HG02870 (cell line): ENCODE measurements at regions not wholly inside any gene's neighbourhood (a gene's known extent, or its start where the extent isn't known, plus 50 kb on each side); places are given as distances from the start of the nearest gene placed in this dataset.

Source experiments
- ATAC-seq: cut with Tn5 transposase; IDR thresholded peaks from one replicate; pipeline ENCODE4 v1.9.1; 2021; ENCODE audit warnings: mild to moderate bottlenecking, moderate library complexity; ENCODE audit not compliant: unreplicated experiment

DNA sequence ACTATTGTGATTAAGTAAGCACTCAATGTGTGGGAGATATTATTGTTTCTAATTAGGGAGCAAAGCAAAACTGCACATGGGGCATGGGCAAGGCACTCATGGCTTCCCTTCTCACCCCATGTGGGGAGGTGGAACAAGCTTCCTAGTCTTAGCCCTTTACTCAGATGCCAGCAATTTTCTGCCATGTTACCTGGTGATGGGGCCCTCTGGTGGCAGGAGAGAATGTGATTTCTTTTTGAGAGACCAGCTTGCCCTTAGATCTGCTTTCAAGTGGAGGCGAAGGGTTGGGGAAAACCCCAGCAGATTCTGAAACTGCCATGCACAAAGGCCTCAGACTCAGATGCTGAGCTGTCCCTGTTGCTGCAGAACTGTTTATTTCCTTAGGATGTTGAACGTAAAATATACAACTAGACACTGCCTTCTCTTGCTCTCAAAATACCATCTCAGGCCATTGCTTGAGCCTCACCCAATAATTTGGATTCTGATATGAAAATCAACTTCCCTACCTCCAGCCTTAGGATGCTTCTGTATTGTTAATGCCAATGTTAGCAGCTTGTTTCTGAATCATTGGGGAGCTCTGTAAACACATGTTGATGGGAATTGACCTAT is 130.2 kb upstream of the TPRG1 start:
- ATAC-seq: peak; percentile 100

GRCh38 chr3:189042832-189043231 is 128.9 kb upstream of the TPRG1 start:
- ATAC-seq: no peak

DNA sequence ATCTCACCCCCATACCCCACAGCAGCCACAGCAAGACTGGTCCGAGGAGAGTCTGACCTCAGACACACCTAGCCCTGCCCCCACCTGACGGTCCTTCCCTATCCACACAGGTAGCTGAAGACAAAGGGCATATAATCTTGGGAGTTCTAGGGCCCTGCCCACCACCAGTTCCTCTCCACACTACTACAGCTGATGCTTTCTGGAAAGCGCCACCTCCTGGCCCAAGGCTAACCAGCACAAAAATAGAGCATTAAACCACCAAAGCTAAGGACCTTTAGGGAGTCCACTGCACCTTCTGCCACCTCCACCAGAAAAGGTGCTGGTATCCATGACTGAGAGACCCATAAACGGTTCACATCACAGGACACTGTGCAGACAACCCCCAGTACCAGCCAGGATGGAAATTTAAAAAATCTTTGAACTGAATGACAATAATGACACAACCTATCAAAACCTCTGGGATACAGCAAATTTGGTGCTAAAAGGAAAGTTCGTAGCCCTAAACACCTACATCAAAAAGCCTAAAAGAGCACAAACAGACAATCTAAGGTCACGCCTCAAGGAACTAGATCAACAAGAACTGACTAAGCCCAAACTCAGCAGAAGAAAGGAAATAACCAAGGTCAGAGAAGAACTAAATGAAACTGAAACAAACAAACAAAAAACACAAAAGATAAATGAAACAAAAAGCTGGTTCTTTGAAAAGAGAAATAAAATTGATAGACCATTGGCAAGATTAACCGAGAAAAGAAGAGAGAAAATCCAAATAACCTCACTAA is 122.1 kb upstream of the TPRG1 start:
- no peak for ATAC-seq

- ATAC-seq: no peak
Measured at GRCh38 chr3:189053322-189053721, 118.4 kb upstream of the TPRG1 start.

- ATAC-seq: no peak
Measured at GRCh38 chr3:189056646-189057335, 115.0 kb upstream of the TPRG1 start.

- ATAC-seq: no peak
Measured at GRCh38 chr3:189057369-189057768, 114.4 kb upstream of the TPRG1 start.

GRCh38 chr3:189058071-189058470 is 113.7 kb upstream of the TPRG1 start:
- no peak for ATAC-seq

- ATAC-seq: no peak
Measured at GRCh38 chr3:189070965-189071364, 100.8 kb upstream of the TPRG1 start.

GRCh38 chr3:189071446-189071845 is 100.3 kb upstream of the TPRG1 start:
- ATAC-seq: peak; percentile 88

- no peak for ATAC-seq
Measured at GRCh38 chr3:189076449-189076848, 95.3 kb upstream of the TPRG1 start.

DNA sequence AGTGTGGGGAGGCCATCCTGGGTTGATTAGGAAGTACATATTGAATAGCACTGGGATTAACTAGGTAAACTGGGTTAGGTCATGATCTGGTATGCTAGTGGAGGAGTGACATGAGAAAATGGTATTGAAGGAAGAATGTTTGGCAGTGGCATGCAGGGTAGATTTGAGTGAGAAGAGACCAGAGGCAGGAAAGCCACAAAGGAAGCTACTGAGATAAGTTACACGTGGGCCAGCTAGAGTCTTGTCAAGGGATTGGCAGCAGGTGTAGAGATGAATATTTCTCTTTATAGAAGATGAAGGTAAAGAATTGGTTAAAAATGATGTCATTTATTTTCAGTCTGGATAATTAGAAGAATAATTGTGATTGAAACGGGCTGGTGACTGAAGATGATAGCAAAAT is 91.0 kb upstream of the TPRG1 start:
- ATAC-seq: no peak

GRCh38 chr3:189082666-189083427 is 88.9 kb upstream of the TPRG1 start:
- no peak for ATAC-seq

GRCh38 chr3:189084620-189085019 is 87.2 kb upstream of the TPRG1 start:
- ATAC-seq: no peak

DNA sequence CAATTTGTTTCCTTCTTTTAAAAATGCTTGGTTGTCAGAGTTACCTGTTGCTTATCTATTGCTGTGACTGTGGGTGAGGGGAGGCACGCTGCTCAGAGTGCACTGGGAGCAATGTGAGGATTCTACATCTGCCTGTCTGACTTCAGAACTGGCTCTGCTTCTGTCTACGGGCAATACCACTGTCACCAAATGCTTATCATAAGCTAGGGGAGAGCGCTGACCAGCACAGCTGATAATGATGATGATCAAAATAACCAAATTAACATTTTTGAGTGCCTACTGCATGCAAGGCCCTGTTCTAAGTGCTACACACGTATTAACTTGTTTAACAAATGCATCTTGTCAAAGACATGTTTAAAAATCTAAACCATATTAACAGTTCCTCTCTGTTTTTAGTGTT is 79.2 kb upstream of the TPRG1 start:
- ATAC-seq: no peak

DNA sequence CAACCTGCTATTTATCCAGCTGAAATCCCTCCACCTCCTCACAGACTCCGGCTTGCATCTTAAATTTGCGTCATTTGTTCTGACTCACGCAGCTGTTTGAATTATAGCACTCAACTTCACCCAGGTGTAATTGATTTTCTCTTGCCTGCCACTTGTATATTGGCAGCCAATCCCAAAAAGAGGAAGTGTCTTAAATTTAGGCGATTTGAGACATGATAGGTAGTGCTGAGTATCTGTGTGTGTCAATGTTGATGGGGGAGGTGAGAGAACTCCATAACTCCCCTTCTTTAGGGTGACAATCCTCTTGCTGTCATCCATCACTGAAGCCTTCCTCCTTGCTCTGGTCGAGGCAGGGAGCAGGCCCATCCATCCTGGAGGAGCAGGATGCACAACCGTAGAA is 77.2 kb upstream of the TPRG1 start:
- no peak for ATAC-seq

DNA sequence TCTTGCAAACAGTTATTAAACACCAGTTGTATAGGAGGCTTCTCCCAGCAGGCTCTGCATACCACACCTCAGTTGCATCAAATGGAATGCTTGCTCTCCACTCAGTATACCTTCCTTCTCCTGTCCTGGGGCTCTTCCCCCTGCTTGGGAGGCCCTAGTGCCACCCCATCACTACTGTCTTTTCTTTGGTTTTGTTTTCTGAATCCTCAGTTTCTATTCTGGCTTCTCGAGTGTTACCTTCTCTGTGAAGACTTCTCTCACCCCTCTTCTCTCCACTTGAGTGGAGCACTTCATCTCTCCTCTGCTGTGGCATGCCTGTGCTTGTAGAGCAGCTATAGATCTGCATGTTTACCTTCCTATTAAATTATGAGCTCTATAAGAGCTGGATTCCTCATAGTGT is 75.7 kb upstream of the TPRG1 start:
- ATAC-seq: no peak

GRCh38 chr3:189099031-189099471 is 72.7 kb upstream of the TPRG1 start:
- no peak for ATAC-seq

GRCh38 chr3:189099505-189100290 is 72.1 kb upstream of the TPRG1 start:
- no peak for ATAC-seq

- no peak for ATAC-seq
Measured at GRCh38 chr3:189100866-189101265, 70.9 kb upstream of the TPRG1 start.

DNA sequence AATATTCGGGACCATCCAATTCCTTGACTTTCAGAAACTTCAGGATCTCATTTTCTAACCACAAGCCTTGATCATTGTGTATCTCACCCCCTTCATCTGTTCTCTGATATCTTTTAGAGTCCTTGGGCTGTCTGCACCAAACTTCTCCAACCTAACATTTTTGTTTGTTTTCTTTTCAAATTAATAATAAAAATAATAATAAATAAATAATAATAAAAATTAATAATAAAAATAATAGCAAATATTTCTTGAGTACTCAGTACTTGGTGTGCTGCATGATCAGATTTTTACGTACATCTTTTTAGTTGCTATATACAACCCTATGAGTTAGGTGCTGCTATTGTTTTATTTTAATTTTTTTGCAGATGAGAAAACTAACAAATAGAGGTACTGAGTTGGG is 70.2 kb upstream of the TPRG1 start:
- ATAC-seq: no peak

GRCh38 chr3:189103208-189103607 is 68.6 kb upstream of the TPRG1 start:
- no peak for ATAC-seq
